Skeletal muscle tissue (tissue), 3 donors: ENCODE measurements at regions not wholly inside any gene's neighbourhood (a gene's known extent, or its start where the extent isn't known, plus 50 kb on each side); places are given as distances from the start of the nearest gene placed in this dataset.

Experiments used
- H3K27ac ChIP-seq: one replicate; pipeline ENCODE4 v1.7.0; 2013; ENCODE audit warnings: mild to moderate bottlenecking, low read depth, low read length, inconsistent platforms
- H3K27me3 ChIP-seq, 3 donors: one replicate each; pipeline ENCODE4 v1.7.0; 2013; ENCODE audit warnings: low read length in 3 of 3; ENCODE audit not compliant: control insufficient read depth in 3 of 3, insufficient read depth in 3 of 3
- H3K36me3 ChIP-seq, 3 donors: one replicate each; pipeline ENCODE4 v1.7.0; 2013; ENCODE audit warnings: low read length in 3 of 3; ENCODE audit not compliant: control insufficient read depth in 3 of 3, insufficient read depth in 3 of 3
- H3K4me1 ChIP-seq, 3 donors: one replicate each; pipeline ENCODE4 v1.7.0; 2013; ENCODE audit warnings: low read length in 3 of 3, mild to moderate bottlenecking in 3 of 3; ENCODE audit not compliant: control insufficient read depth in 3 of 3, insufficient read depth in 3 of 3
- H3K4me3 ChIP-seq, 3 donors: one replicate each; pipeline ENCODE4 v1.7.0; 2013; ENCODE audit warnings: low read length in 3 of 3
- H3K9ac ChIP-seq, 3 donors: one replicate each; pipeline ENCODE4 v1.7.0; 2013; ENCODE audit warnings: low read length in 3 of 3, mild to moderate bottlenecking in 3 of 3, moderate library complexity in 2 of 3, low read depth in 1 of 3
- H3K9me3 ChIP-seq, 3 donors: one replicate each; pipeline ENCODE4 v1.7.0; 2013; ENCODE audit warnings: low read length in 3 of 3; ENCODE audit not compliant: control insufficient read depth in 3 of 3
- donor health status: Osteomylitis.

DNA sequence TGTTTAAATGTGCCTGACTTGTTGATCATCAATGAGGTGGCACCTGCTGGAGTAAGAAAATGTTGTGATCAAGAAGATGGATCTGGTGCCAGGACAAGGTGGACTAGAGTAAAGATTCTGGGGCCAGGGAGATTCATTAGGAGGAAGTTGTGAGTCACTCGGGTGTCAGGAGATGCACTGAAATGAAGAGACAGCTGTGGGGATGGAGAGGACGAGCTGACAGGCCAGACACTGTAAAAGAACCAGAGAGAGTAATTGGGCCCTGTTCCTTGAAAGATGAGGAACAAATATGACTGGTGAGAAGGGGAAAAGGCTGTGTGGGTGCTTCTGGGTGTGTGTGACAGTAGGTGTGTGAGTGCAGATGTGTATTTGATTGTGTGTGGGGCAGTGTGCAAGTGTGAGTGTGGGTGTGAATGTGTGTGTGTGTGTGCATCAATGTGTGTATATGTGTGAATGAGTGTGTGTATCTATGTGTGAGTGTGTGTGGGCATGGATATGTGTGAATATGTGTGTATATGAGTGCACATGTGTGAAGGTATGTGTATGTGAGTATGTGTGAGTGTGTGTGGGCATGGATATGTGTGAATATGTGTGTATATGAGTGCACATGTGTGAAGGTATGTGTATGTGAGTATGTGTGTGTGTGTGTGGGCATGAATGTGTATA is 260.5 kb downstream of the RFC3 start:
- Histone ChIP-seq H3K27me3 (no peaks in the 10 kb centered on the region), H3K27ac (no peak overlapping the region), H3K9me3 (no peaks in the 10 kb centered on the region), H3K4me3 (no peak overlapping the region), H3K36me3 (no peaks in the 10 kb centered on the region), H3K4me1 (peaks cover 0 to 2% (median 0%) of the 10 kb centered on the region in 3 donors), H3K9ac (no peak overlapping the region)

DNA sequence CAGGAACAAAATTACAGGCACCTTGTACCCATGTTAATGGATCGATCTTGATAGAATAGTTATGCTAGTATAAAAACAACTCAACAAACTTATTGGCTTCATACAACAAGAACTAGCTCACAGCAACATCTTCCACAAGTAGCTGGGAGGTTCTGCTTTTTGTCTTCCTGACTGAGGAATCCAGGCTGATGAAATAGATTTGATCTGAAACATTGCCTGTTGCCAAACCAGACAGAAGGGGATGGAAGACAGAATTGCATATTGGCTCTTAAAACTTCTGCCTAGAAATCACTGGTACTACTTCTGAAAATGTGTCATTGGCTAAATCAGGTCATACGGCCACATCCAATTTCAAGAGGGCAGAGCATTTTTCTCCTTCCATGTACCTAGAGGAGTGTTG is 267.3 kb downstream of the RFC3 start:
- H3K4me3 ChIP-seq: no peak overlapping the region
- H3K36me3 ChIP-seq: no peaks in the 10 kb centered on the region
- H3K9me3 ChIP-seq: no peaks in the 10 kb centered on the region
- no peak overlapping the region for H3K27ac ChIP-seq
- no peaks in the 10 kb centered on the region for H3K27me3 ChIP-seq
- H3K9ac ChIP-seq: no peak overlapping the region
- no peaks in the 10 kb centered on the region for H3K4me1 ChIP-seq

GRCh38 chr13:34086281-34086680 is 268.3 kb downstream of the RFC3 start:
- Histone ChIP-seq H3K9me3 (no peaks in the 10 kb centered on the region), H3K9ac (no peak overlapping the region), H3K4me1 (no peaks in the 10 kb centered on the region), H3K36me3 (no peaks in the 10 kb centered on the region), H3K27me3 (no peaks in the 10 kb centered on the region), H3K27ac (no peak overlapping the region), H3K4me3 (no peak overlapping the region)

DNA sequence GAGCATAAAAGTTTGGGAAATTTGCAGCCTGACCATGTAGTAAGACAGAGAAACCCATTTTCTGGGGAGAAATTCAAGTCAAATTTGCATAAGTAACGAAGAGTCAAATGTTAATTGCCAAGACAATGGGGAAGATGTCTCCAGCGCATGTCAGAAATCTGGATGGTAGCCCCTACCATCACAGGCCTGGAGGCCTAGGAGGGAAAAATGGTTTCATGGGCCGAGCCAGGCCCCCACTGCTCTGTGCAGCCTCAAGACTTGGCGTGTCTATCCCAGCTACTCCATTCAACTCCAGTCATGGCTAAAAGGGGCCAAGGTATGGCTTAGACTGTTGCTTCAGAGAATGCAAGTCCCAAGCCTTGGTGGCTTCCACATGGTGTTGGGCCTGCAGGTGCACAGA is 269.8 kb downstream of the RFC3 start:
- Histone ChIP-seq H3K4me3 (no peak overlapping the region), H3K9ac (no peak overlapping the region), H3K9me3 (no peaks in the 10 kb centered on the region), H3K36me3 (no peaks in the 10 kb centered on the region), H3K4me1 (no peaks in the 10 kb centered on the region), H3K27ac (no peak overlapping the region), H3K27me3 (no peaks in the 10 kb centered on the region)

DNA sequence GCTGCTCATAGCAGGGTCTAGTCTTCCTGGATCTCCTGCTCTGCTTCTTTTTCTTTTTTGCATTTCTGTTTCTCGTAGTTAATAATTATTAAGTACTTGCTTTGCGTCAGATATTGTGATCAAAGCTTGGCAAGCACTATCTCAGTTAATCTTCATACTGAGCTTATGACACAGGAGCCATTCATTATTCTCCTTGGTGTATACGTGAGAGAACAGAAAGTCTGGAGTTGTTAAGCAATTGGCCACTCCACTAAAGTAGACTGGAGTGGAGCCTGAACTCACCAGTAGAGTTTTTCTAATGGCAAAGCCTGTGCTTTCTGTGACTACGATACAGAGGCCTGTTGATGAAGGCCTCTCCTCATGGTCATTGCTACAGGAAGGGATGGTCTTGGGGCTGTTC is 285.9 kb downstream of the RFC3 start:
- Histone ChIP-seq H3K4me1 (no peaks in the 10 kb centered on the region), H3K36me3 (no peaks in the 10 kb centered on the region), H3K9ac (no peak overlapping the region), H3K27me3 (no peaks in the 10 kb centered on the region), H3K27ac (no peak overlapping the region), H3K4me3 (no peak overlapping the region), H3K9me3 (peaks cover 0 to 2% (median 0%) of the 10 kb centered on the region in 3 donors)

GRCh38 chr13:34104853-34105252 is 286.9 kb downstream of the RFC3 start:
- no peak overlapping the region for H3K27ac ChIP-seq
- no peak overlapping the region for H3K9ac ChIP-seq
- H3K4me3 ChIP-seq: no peak overlapping the region
- no peaks in the 10 kb centered on the region for H3K36me3 ChIP-seq
- peaks cover 0 to 2% (median under 1%) of the 10 kb centered on the region in 3 donors for H3K9me3 ChIP-seq
- H3K4me1 ChIP-seq: no peaks in the 10 kb centered on the region
- no peaks in the 10 kb centered on the region for H3K27me3 ChIP-seq

DNA sequence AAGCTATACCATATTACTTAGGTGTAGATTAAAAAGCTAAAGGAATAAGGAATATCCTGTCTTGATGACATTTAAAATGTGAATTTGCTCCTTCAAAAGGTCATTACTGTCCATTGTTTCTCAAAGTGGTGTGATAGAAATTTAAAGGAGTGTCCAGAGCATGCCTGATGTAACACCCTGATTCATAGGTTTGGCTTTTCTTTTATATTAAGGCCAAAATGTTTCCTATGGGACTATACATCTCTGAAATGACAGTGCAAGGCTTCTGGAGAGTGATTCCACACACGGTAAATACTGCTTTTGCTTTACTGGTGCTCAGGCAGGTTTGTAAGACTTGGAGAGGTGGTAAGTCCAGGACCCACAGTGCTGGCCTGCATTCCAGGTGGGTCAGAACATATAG is 289.9 kb downstream of the RFC3 start:
- Histone ChIP-seq H3K27me3 (no peaks in the 10 kb centered on the region), H3K4me3 (no peak overlapping the region), H3K4me1 (no peaks in the 10 kb centered on the region), H3K9ac (no peak overlapping the region), H3K9me3 (peaks cover 0 to 4% (median 2%) of the 10 kb centered on the region in 3 donors), H3K36me3 (no peaks in the 10 kb centered on the region), H3K27ac (no peak overlapping the region)

DNA sequence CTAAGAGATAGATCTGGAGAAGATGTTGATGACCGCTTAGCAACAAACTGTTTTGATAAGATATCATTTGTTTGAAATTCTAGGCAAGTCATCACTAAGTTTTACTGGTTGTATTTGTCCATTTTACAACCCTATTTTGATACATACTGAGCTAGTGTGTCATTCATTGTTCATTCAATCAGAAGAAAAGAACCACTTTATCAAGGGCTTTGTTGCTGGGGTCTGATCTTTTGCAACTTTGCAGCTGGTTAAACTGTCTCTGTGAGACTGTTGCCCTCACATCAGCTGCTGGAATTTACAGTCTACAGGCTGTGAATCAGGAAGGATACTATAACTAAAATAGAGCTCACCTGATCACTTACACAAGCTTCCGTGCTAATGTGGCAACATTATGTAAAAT is 290.5 kb downstream of the RFC3 start:
- Histone ChIP-seq H3K9ac (no peak overlapping the region), H3K4me1 (no peaks in the 10 kb centered on the region), H3K9me3 (peaks cover 0 to 4% (median 2%) of the 10 kb centered on the region in 3 donors), H3K27me3 (no peaks in the 10 kb centered on the region), H3K4me3 (no peak overlapping the region), H3K36me3 (no peaks in the 10 kb centered on the region), H3K27ac (no peak overlapping the region)

DNA sequence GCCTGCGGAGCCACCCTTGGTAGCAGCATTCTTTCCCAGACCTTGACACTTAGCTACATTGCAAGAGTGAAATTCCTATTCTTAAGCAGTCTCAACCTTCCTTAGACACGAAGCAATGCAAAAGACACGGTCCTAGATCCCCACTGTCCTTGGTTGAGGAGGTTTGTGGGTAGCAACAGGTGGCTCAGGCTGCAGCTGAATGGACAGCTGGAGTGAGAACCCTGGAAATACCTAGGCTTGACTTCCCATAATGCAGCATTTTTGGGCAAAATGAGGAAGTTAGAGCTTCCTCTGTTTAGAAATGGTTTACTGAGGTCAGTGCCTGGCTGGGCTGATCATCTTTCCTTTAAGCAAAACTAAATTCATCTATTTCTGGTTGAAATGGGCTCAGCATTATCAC is 296.6 kb downstream of the RFC3 start:
- H3K9ac ChIP-seq: no peak overlapping the region
- no peaks in the 10 kb centered on the region for H3K36me3 ChIP-seq
- H3K4me1 ChIP-seq: no peaks in the 10 kb centered on the region
- H3K9me3 ChIP-seq: peaks cover 0 to 4% (median 0%) of the 10 kb centered on the region in 3 donors
- H3K27ac ChIP-seq: no peak overlapping the region
- no peaks in the 10 kb centered on the region for H3K27me3 ChIP-seq
- H3K4me3 ChIP-seq: no peak overlapping the region

GRCh38 chr13:34116651-34117050 is 298.7 kb downstream of the RFC3 start:
- H3K9me3 ChIP-seq: no peaks in the 10 kb centered on the region
- H3K27me3 ChIP-seq: no peaks in the 10 kb centered on the region
- no peaks in the 10 kb centered on the region for H3K36me3 ChIP-seq
- H3K9ac ChIP-seq: no peak overlapping the region
- H3K4me3 ChIP-seq: no peak overlapping the region
- H3K4me1 ChIP-seq: no peaks in the 10 kb centered on the region
- no peak overlapping the region for H3K27ac ChIP-seq
